Endothelial cell of umbilical vein (primary cell): ENCODE measurements at regions not wholly inside any gene's neighbourhood (a gene's known extent, or its start where the extent isn't known, plus 50 kb on each side); places are given as distances from the start of the nearest gene placed in this dataset.

Experiments used
- BruUV-seq: library from RNA; stranded (reverse); fragments of 400-500 nt; replicated peaks from 2 replicates; lab custom pipeline; 2021; lab: Mats Ljungman, UMichigan
- CTCF ChIA-PET: fragments of 300-600, 350-600 bp; sonication (Branson Sonifier 250); formaldehyde crosslinking; loops from one replicate; lab custom pipeline; 2021; ENCODE audit warnings: antibody characterized with exemption, inconsistent platforms; lab: Charles Lee
- POLR2A ChIA-PET: fragments of 300-600, 350-600 bp; sonication (Branson Sonifier 250); formaldehyde crosslinking; loops from one replicate; lab custom pipeline; 2021; ENCODE audit warnings: antibody characterized with exemption, inconsistent platforms; lab: Charles Lee
- DNase-seq: peaks from one replicate; pipeline ENCODE4 v3.0.0-alpha.2; 2011; ENCODE audit warnings: low read depth, low spot score
- FAIRE-seq: peaks from 2 replicates; lab custom pipeline; 2011; peaks lifted over from hg19 to GRCh38; lab: Jason Lieb, UNC
- H2AFZ ChIP-seq: 2 replicates; pipeline ENCODE4 v1.6.0; 2012; ENCODE audit warnings: low read depth, low read length, control low read depth, inconsistent platforms
- H3K27ac ChIP-seq: 2 replicates; pipeline ENCODE4 v1.5.1; 2011; ENCODE audit warnings: low read depth, mild to moderate bottlenecking, control low read depth, low read length, moderate library complexity; ENCODE audit not compliant: insufficient read depth
- H3K27me3 ChIP-seq, 2 experiments: 2 replicates each; pipeline versions ENCODE4 v1.6.0 to v1.6.1; 2011; ENCODE audit warnings: low read length in 2 of 2, mixed read lengths in 1 of 2; ENCODE audit not compliant: control insufficient read depth in 2 of 2, insufficient read depth in 2 of 2
- H3K36me3 ChIP-seq, 2 experiments: 2 replicates in 1 of 2; 3 replicates in 1 of 2; pipeline ENCODE4 v1.5.1; 2011; ENCODE audit warnings: low read length in 2 of 2, mild to moderate bottlenecking in 1 of 2, moderate library complexity in 1 of 2; ENCODE audit not compliant: control insufficient read depth in 2 of 2, insufficient read depth in 2 of 2; ENCODE audit errors: extremely low read depth in 1 of 2
- H3K4me1 ChIP-seq: 3 replicates; pipeline ENCODE4 v1.5.1; 2011; ENCODE audit warnings: mild to moderate bottlenecking, low read length; ENCODE audit not compliant: control insufficient read depth, insufficient read depth; ENCODE audit errors: extremely low read depth
- H3K4me2 ChIP-seq: 2 replicates; pipeline ENCODE4 v1.6.1; 2011; ENCODE audit warnings: low read length, control low read depth, mixed read lengths; ENCODE audit not compliant: insufficient read depth
- H3K4me3 ChIP-seq, 3 experiments: fragments of 200-600 bp in 1 of 3; sonication (generic), shearing (Covaris generic) in 1 of 3; replicated peaks in 1 of 3; 2 replicates each; pipeline ENCODE4 v1.5.1; 2011 to 2016; ENCODE audit warnings: control low read depth in 3 of 3, low read length in 3 of 3, mild to moderate bottlenecking in 2 of 3, inconsistent platforms in 1 of 3, low read depth in 1 of 3, moderate library complexity in 1 of 3; ENCODE audit not compliant: insufficient read depth in 1 of 3
- H3K79me2 ChIP-seq: 2 replicates; pipeline ENCODE4 v1.6.0; 2012; ENCODE audit warnings: low read length, inconsistent platforms; ENCODE audit not compliant: control insufficient read depth, insufficient read depth
- H3K9ac ChIP-seq: replicated peaks from 2 replicates; pipeline ENCODE3; 2011; ENCODE audit warnings: low read length, control low read depth; ENCODE audit not compliant: insufficient read depth; ENCODE audit errors: extremely low read depth
- H3K9me1 ChIP-seq: replicated peaks from 3 replicates; pipeline ENCODE4 v1.6.0; 2011; ENCODE audit warnings: mild to moderate bottlenecking, low read length; ENCODE audit not compliant: control insufficient read depth, insufficient read depth; ENCODE audit errors: extremely low read depth
- H3K9me3 ChIP-seq: replicated peaks from 2 replicates; pipeline ENCODE4 v1.5.1; 2012; ENCODE audit warnings: low read length, inconsistent platforms; ENCODE audit not compliant: control insufficient read depth, insufficient read depth
- H4K20me1 ChIP-seq: replicated peaks from 2 replicates; pipeline ENCODE3; 2011; ENCODE audit warnings: mild to moderate bottlenecking, low read length; ENCODE audit not compliant: control insufficient read depth, insufficient read depth; ENCODE audit errors: extremely low read depth
- EZH2 ChIP-seq: IDR thresholded peaks from 2 replicates; pipeline ENCODE4 v1.6.1; 2012; ENCODE audit warnings: borderline replicate concordance, low read depth, mild to moderate bottlenecking, moderate library complexity, low read length, inconsistent platforms; ENCODE audit not compliant: severe bottlenecking
- FOS ChIP-seq: IDR thresholded peaks from 2 replicates; pipeline ENCODE4 v1.6.1; 2011; ENCODE audit warnings: mild to moderate bottlenecking, low read length, moderate library complexity, borderline replicate concordance; ENCODE audit not compliant: insufficient read depth
- GATA2 ChIP-seq: IDR thresholded peaks from 2 replicates; pipeline ENCODE4 v1.7.0; 2011; ENCODE audit warnings: low read depth, mild to moderate bottlenecking, moderate library complexity, mixed read lengths, low read length; ENCODE audit not compliant: insufficient read length, insufficient read depth
- JUN ChIP-seq: IDR thresholded peaks from 2 replicates; pipeline ENCODE4 v1.6.1; 2011; ENCODE audit warnings: borderline replicate concordance, low read depth; ENCODE audit not compliant: insufficient read length, insufficient read depth
- MYC ChIP-seq: IDR thresholded peaks from one replicate; pipeline ENCODE4 v1.6.1; 2011; ENCODE audit warnings: mild to moderate bottlenecking, low read depth, low read length
- POLR2A ChIP-seq: IDR thresholded peaks from 2 replicates; pipeline ENCODE4 v1.6.1; 2012; ENCODE audit warnings: low read depth, mild to moderate bottlenecking, control low read depth, low read length
- POLR2AphosphoS5 ChIP-seq: IDR thresholded peaks from 2 replicates; pipeline ENCODE4 v1.6.1; 2012; ENCODE audit warnings: low read depth, mild to moderate bottlenecking, control low read depth, low read length, moderate library complexity; ENCODE audit not compliant: insufficient read depth
- dilution Hi-C: fragments of 300-500 bp; cut with MboI; formaldehyde crosslinking; loops from one replicate; pipeline ENCODE4 v1.15.0; 2019; ENCODE audit warnings: low sequenced_read_pairs; ENCODE audit not compliant: extremely low pct_ligation_motif_present
- intact Hi-C: fragments of 100-400 bp; cut with micrococcal nuclease; formaldehyde crosslinking; loops from one replicate; pipeline ENCODE4 v1.10.0; 2022
- TF ChIP-seq, protein P1 (sequence below): IDR thresholded peaks from 2 replicates; pipeline ENCODE4 v1.6.1; 2011; ENCODE audit not compliant: insufficient read depth, insufficient read length
- TF ChIP-seq, protein P2 (sequence below), 2 donors: IDR thresholded peaks; 1 replicate in 1 of 2; 2 replicates in 1 of 2; pipeline ENCODE4 v1.5.1; 2011; ENCODE audit warnings: low read length in 2 of 2, mild to moderate bottlenecking in 2 of 2, moderate library complexity in 2 of 2, control low read depth in 1 of 2, inconsistent platforms in 1 of 2, low read depth in 1 of 2; ENCODE audit not compliant: insufficient read depth in 1 of 2; ENCODE audit errors: extremely low read depth in 1 of 2

DNA sequence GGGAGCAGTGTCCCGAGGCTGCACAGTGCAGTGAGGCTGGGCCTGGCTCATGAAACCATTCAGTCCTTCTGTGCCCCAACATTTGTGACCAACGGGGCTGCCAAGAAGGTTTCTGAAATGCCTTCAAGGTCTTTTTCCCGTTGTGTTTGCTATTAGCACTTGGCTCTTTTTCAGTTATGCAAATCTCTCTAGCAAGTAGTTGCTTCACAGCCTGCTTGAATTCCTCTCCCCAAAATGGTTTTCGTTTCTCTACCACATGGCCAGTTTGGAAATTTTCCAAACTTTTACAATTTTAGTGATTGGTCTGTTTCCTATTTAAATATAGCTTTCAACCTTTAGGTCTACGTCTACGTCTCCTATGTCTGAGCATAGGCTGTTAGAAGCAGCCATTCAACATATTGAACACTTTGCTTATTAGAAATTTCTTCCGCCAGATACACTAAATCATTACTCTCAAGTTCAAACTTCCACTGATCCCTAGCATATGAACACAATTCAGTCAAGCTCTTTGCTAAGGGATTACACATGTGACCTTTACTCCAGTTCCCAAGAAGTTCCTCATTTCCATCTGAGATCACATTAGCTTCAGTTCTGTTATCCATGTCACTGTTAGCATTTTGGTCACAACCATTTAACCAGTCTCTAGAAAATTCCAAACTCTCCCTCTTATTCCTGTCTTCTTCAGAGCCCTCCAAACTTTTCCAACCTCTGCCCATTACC lies 901.8 kb downstream of the GLUD2 start:
- Histone ChIP-seq H3K79me2 (no peaks in the 10 kb centered on the region), H3K9ac (no peak overlapping the region), H4K20me1 (no peaks in the 10 kb centered on the region), H2AFZ (no peak overlapping the region), H3K4me3 (no peak overlapping the region), H3K9me1 (no peaks in the 10 kb centered on the region), H3K27ac (no peak overlapping the region), H3K4me1 (no peaks in the 10 kb centered on the region), H3K27me3 (no peaks in the 10 kb centered on the region), H3K36me3 (no peaks in the 10 kb centered on the region), H3K4me2 (no peak overlapping the region), H3K9me3 (no peaks in the 10 kb centered on the region)
- dilution Hi-C loops = no loop called here
- ChIA-PET CTCF (no interaction called here), POLR2A (no interaction called here)
- DNase-seq (no peak), FAIRE-seq (no peak)
- intact Hi-C loops = no loop called here
- BruUV-seq = no TSS peak
- no peak for TF ChIP-seq GATA2
- TF ChIP-seq, protein P1, sequence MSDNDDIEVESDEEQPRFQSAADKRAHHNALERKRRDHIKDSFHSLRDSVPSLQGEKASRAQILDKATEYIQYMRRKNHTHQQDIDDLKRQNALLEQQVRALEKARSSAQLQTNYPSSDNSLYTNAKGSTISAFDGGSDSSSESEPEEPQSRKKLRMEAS = no peak
- TF ChIP-seq EZH2 = no peak
- TF ChIP-seq JUN = no peak
- TF ChIP-seq, protein P2, sequence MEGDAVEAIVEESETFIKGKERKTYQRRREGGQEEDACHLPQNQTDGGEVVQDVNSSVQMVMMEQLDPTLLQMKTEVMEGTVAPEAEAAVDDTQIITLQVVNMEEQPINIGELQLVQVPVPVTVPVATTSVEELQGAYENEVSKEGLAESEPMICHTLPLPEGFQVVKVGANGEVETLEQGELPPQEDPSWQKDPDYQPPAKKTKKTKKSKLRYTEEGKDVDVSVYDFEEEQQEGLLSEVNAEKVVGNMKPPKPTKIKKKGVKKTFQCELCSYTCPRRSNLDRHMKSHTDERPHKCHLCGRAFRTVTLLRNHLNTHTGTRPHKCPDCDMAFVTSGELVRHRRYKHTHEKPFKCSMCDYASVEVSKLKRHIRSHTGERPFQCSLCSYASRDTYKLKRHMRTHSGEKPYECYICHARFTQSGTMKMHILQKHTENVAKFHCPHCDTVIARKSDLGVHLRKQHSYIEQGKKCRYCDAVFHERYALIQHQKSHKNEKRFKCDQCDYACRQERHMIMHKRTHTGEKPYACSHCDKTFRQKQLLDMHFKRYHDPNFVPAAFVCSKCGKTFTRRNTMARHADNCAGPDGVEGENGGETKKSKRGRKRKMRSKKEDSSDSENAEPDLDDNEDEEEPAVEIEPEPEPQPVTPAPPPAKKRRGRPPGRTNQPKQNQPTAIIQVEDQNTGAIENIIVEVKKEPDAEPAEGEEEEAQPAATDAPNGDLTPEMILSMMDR (IDR thresholded peaks at IDR 0.05; ENCODE audit: extremely low read depth in 1 of 2, insufficient read depth in 1 of 2, low read depth in 1 of 2, low read length in 2 of 2) = no peak
- TF ChIP-seq POLR2AphosphoS5 = no peak
- TF ChIP-seq POLR2A = no peak
- no peak for TF ChIP-seq MYC
- TF ChIP-seq FOS = no peak
